ENCODE measurements at regions not wholly inside any gene's neighbourhood (a gene's known extent, or its start where the extent isn't known, plus 50 kb on each side); places are given as distances from the start of the nearest gene placed in this dataset.

GRCh38 chr1:83775977-83776603 is 222.8 kb downstream of the TTLL7 start:
- TF ChIP-seq, protein P1, sequence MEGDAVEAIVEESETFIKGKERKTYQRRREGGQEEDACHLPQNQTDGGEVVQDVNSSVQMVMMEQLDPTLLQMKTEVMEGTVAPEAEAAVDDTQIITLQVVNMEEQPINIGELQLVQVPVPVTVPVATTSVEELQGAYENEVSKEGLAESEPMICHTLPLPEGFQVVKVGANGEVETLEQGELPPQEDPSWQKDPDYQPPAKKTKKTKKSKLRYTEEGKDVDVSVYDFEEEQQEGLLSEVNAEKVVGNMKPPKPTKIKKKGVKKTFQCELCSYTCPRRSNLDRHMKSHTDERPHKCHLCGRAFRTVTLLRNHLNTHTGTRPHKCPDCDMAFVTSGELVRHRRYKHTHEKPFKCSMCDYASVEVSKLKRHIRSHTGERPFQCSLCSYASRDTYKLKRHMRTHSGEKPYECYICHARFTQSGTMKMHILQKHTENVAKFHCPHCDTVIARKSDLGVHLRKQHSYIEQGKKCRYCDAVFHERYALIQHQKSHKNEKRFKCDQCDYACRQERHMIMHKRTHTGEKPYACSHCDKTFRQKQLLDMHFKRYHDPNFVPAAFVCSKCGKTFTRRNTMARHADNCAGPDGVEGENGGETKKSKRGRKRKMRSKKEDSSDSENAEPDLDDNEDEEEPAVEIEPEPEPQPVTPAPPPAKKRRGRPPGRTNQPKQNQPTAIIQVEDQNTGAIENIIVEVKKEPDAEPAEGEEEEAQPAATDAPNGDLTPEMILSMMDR (conservative IDR thresholded peaks at IDR 0.05; ENCODE audit: low read depth, low read length) = no peak
- H3K4me3 ChIP-seq (ENCODE audit: low read depth, low read length) = no peak overlapping the region
- no peak for DNase-seq (ENCODE audit: low read depth)

GRCh38 chr1:83773059-83773458 is 225.9 kb downstream of the TTLL7 start:
- no peak overlapping the region for H3K4me3 ChIP-seq (ENCODE audit: low read depth, low read length)
- no peak for DNase-seq (ENCODE audit: low read depth)
- TF ChIP-seq, protein P1 (conservative IDR thresholded peaks at IDR 0.05; ENCODE audit: low read depth, low read length) = no peak

- DNase-seq (ENCODE audit: low read depth) = no peak
- TF ChIP-seq, protein P1 (conservative IDR thresholded peaks at IDR 0.05; ENCODE audit: low read depth, low read length) = no peak
- H3K4me3 ChIP-seq (ENCODE audit: low read depth, low read length) = no peak overlapping the region
These were observed 228.6 kb downstream of the TTLL7 start for GRCh38 chr1:83770319-83770661.

- TF ChIP-seq, protein P1 (conservative IDR thresholded peaks at IDR 0.05; ENCODE audit: low read depth, low read length) = no peak
- no peak for DNase-seq (ENCODE audit: low read depth)
- no peak overlapping the region for H3K4me3 ChIP-seq (ENCODE audit: low read depth, low read length)
These were observed 229.2 kb downstream of the TTLL7 start for GRCh38 chr1:83769594-83770318.

- DNase-seq (ENCODE audit: low read depth) = no peak
- H3K4me3 ChIP-seq (ENCODE audit: low read depth, low read length) = no peak overlapping the region
- TF ChIP-seq, protein P1 (conservative IDR thresholded peaks at IDR 0.05; ENCODE audit: low read depth, low read length) = no peak
These were observed 229.9 kb downstream of the TTLL7 start for GRCh38 chr1:83769072-83769471.

GRCh38 chr1:83766241-83766691 is 232.7 kb downstream of the TTLL7 start:
- no peak for DNase-seq (ENCODE audit: low read depth)
- TF ChIP-seq, protein P1 (conservative IDR thresholded peaks at IDR 0.05; ENCODE audit: low read depth, low read length) = no peak
- no peak overlapping the region for H3K4me3 ChIP-seq (ENCODE audit: low read depth, low read length)

- H3K4me3 ChIP-seq (ENCODE audit: low read depth, low read length) = no peak overlapping the region
- TF ChIP-seq, protein P1 (conservative IDR thresholded peaks at IDR 0.05; ENCODE audit: low read depth, low read length) = no peak
- DNase-seq (ENCODE audit: low read depth) = no peak
These were observed 233.8 kb downstream of the TTLL7 start for GRCh38 chr1:83765125-83765524.

Data from epithelial cell of proximal tubule (primary cell).